HG03280 (cell line): ENCODE measurements at regions not wholly inside any gene's neighbourhood (a gene's known extent, or its start where the extent isn't known, plus 50 kb on each side); places are given as distances from the start of the nearest gene placed in this dataset.

ENCODE experiments used
- ATAC-seq: cut with Tn5 transposase; IDR thresholded peaks from one replicate; pipeline ENCODE4 v1.9.1; 2021; ENCODE audit warnings: mild to moderate bottlenecking, moderate library complexity; ENCODE audit not compliant: unreplicated experiment

- no peak for ATAC-seq
Measured at GRCh38 chr1:98386675-98387440, 274.7 kb upstream of the SNX7 start.

- no peak for ATAC-seq
Measured at GRCh38 chr1:98385652-98386051, 275.9 kb upstream of the SNX7 start.

GRCh38 chr1:98384461-98385141, 276.9 kb upstream of the SNX7 start:
- no peak for ATAC-seq

- ATAC-seq = no peak
Measured at GRCh38 chr1:98382986-98383740, 278.4 kb upstream of the SNX7 start.

GRCh38 chr1:98382586-98382985, 278.9 kb upstream of the SNX7 start:
- no peak for ATAC-seq

- ATAC-seq = no peak
Measured at GRCh38 chr1:98374098-98374497, 287.4 kb upstream of the SNX7 start.

GRCh38 chr1:98373056-98373455, 288.5 kb upstream of the SNX7 start:
- ATAC-seq = no peak

- no peak for ATAC-seq
Measured at GRCh38 chr1:98371764-98372163, 289.8 kb upstream of the SNX7 start.

- ATAC-seq = no peak
Measured at GRCh38 chr1:98369463-98369862, 292.1 kb upstream of the SNX7 start.

GRCh38 chr1:98368995-98369394, 292.5 kb upstream of the SNX7 start:
- no peak for ATAC-seq

- ATAC-seq = no peak
Measured at GRCh38 chr1:98367426-98367825, 294.1 kb upstream of the SNX7 start.

- no peak for ATAC-seq
Measured at GRCh38 chr1:98366343-98366742, 295.2 kb upstream of the SNX7 start.

- no peak for ATAC-seq
Measured at GRCh38 chr1:98364544-98364943, 297.0 kb upstream of the SNX7 start.

- no peak for ATAC-seq
Measured at GRCh38 chr1:98360864-98361263, 300.7 kb upstream of the SNX7 start.

- ATAC-seq = no peak
Measured at GRCh38 chr1:98355656-98356383, 305.7 kb upstream of the SNX7 start.

GRCh38 chr1:98352378-98352777, 309.1 kb upstream of the SNX7 start:
- no peak for ATAC-seq

GRCh38 chr1:98351561-98351960, 310.0 kb upstream of the SNX7 start:
- no peak for ATAC-seq

- ATAC-seq = no peak
Measured at GRCh38 chr1:98345417-98345816, 316.1 kb upstream of the SNX7 start.

- no peak for ATAC-seq
Measured at GRCh38 chr1:98344731-98345130, 316.8 kb upstream of the SNX7 start.

GRCh38 chr1:98342566-98342965, 319.0 kb upstream of the SNX7 start:
- ATAC-seq = no peak

- ATAC-seq = no peak
Measured at GRCh38 chr1:98340511-98340910, 321.0 kb upstream of the SNX7 start.
